Stimulated activated effector memory CD8-positive, alpha-beta T cell treated with anti-CD3 and anti-CD28 coated beads, Interleukin-12 subunit alpha, Interleukin-12 subunit beta, amount 100 ng/mL, for 72 hours (primary cell): ENCODE measurements at regions not wholly inside any gene's neighbourhood (a gene's known extent, or its start where the extent isn't known, plus 50 kb on each side); places are given as distances from the start of the nearest gene placed in this dataset.

Experiments
- ATAC-seq: fragments of 150-1000 bp; cut with Tn5 transposase; 2 replicates; pipeline ENCODE4 v1.10.0; 2021
- DNase-seq, 2 donors: peaks; one replicate each; pipeline ENCODE4 v3.0.0; 2021 to 2022; ENCODE audit warnings: low spot score in 2 of 2
- H3K27ac Mint-ChIP-seq: one replicate; pipeline ENCODE4 v1.8.0; 2022; ENCODE audit warnings: mild to moderate bottlenecking, mixed read lengths
- H3K36me3 Mint-ChIP-seq: one replicate; pipeline ENCODE4 v1.8.0; 2022; ENCODE audit warnings: mild to moderate bottlenecking, mixed read lengths
- H3K4me1 Mint-ChIP-seq: one replicate; pipeline ENCODE4 v1.8.0; 2022; ENCODE audit warnings: mixed read lengths
- H3K4me3 Mint-ChIP-seq: one replicate; pipeline ENCODE4 v1.8.0; 2022; ENCODE audit warnings: mild to moderate bottlenecking, mixed read lengths
- H3K9me3 Mint-ChIP-seq: one replicate; pipeline ENCODE4 v1.8.0; 2022; ENCODE audit warnings: mixed read lengths

DNA sequence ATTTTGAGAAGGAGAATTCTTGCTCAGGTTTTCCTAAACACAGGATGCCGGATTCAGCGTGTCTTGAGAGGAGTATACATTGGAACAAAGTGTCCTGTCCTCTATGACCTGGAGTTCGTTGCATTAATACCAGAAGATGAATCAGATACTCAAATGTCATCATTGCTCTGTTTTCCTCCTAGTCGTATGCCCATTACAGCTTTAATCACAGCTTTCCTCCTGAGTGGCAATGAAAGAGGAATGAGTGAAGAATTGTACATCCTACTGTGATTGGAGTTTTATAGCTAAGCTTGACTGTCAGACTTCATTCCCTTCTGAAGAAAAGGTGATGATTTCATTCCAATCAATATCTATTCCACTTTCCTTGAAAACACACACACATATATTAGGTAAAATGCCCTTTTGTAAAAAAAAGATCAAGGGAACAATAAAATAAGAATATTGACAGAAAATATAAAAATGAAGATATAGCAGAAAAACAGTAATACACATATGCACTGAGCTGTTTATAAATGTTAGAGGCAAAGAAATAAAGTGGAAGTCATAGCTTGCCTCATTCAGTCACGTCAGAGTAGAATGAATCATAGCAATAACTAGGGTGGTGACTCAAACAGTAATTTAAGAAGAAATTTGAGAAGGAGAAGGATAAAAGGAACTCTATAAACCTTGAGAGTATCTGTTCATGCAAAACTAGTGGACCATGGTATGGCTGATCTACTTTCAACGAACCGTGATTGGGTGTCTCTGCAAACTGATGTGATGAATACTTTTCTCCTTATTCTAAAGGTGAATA is 501.5 kb downstream of the SUCLA2 start:
- Mint-ChIP-seq H3K4me1 (no peaks in the 10 kb centered on the region), H3K9me3 (peaks cover 9% of the 10 kb centered on the region), H3K27ac (no peak overlapping the region), H3K4me3 (no peak overlapping the region), H3K36me3 (no peaks in the 10 kb centered on the region)
- ATAC-seq (no peak), DNase-seq (no peak)

DNA sequence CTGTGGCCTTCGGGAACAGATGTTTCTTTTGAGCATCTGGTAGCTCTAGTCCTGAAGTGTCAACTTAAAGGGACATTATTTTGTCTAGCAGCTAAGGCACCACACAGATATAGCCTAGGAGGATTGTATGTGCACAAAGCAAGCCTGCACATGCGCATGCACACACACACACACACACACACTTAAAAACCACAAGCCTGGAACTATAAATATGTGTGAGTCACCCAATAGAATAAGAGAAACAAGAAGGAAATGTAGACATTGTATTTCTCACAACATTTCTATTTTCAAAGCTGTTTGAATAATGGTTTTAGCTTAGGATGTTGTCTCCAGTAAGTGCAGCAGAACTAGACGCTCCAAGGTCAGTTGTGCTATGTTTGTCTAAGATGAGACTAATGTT is 516.5 kb downstream of the SUCLA2 start:
- H3K9me3 Mint-ChIP-seq, result peaks cover 5% of the 10 kb centered on the region
- no peak for ATAC-seq
- DNase-seq, result no peak
- no peaks in the 10 kb centered on the region for H3K36me3 Mint-ChIP-seq
- no peaks in the 10 kb centered on the region for H3K4me1 Mint-ChIP-seq
- no peak overlapping the region for H3K4me3 Mint-ChIP-seq
- H3K27ac Mint-ChIP-seq, result no peak overlapping the region

DNA sequence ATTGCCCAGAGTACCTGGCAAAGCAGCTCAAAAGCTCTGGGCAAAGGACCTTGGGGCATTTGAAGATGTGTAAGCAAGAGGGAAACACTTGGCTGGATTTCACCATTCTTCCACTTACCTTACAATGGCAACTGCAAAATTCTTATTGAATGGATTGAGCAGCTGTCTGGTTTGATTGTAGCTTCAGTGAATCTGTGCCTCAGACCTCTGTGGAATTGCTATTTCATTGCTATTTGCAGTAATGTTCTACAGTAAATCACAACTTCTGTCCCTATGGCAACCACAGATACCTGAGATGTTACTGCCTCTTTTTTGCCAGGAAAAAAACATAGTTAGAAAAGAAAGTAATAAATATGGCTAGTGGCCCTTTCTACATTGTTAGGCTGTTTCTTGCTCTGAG is 519.5 kb downstream of the SUCLA2 start:
- Mint-ChIP-seq H3K9me3 (peaks cover 8% of the 10 kb centered on the region), H3K36me3 (no peaks in the 10 kb centered on the region), H3K4me3 (no peak overlapping the region)

DNA sequence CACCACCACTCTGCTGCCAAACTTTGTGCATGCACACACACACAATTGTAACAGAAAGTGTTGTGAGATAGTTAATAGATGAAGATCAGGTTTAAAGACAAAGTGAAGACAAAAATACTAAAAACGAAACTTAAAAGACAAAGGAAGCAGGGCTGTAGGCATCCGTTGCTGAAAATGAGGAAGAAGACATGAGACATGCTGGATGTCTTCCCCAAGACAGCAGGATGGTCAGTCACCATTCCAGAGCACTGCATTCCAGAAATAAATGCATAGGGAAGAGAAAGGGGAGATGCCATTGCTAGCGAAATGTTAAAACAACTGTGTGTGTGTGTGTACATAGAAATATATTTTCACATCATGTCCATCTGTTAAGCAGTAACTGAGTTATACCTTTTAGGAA is 520.1 kb downstream of the SUCLA2 start:
- H3K9me3 Mint-ChIP-seq, result peaks cover 8% of the 10 kb centered on the region
- H3K27ac Mint-ChIP-seq, result no peak overlapping the region
- H3K4me3 Mint-ChIP-seq, result no peak overlapping the region
- no peaks in the 10 kb centered on the region for H3K4me1 Mint-ChIP-seq
- H3K36me3 Mint-ChIP-seq, result no peaks in the 10 kb centered on the region
- DNase-seq (no peak), ATAC-seq (no peak)

More for the DNA sequence above, 519.5 kb downstream of the SUCLA2 start:
- DNase-seq, result no peak
- no peak for ATAC-seq
- no peak overlapping the region for H3K27ac Mint-ChIP-seq
- no peaks in the 10 kb centered on the region for H3K4me1 Mint-ChIP-seq

DNA sequence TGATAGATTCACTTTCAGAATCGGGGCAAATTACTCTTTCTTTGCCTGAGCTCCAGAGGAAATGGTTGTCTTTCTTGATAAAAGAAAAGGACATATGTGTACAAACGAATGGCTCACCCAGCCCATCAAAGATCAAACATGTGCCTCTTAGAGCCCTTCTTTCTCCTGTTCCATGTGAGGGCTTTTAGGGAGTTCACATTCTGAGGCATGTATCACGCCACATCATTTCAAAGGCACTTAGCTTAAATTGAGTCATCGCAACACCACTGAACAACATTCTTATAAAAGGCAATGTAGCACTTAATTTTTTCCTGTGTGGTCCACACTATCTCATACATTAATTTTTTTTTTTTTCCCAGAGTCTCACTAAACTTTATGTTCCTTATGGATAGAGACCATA is 521.0 kb downstream of the SUCLA2 start:
- no peak for DNase-seq
- H3K4me3 Mint-ChIP-seq, result no peak overlapping the region
- H3K27ac Mint-ChIP-seq, result no peak overlapping the region
- no peak for ATAC-seq
- H3K36me3 Mint-ChIP-seq, result no peaks in the 10 kb centered on the region
- no peaks in the 10 kb centered on the region for H3K4me1 Mint-ChIP-seq
- H3K9me3 Mint-ChIP-seq, result peaks cover 10% of the 10 kb centered on the region

DNA sequence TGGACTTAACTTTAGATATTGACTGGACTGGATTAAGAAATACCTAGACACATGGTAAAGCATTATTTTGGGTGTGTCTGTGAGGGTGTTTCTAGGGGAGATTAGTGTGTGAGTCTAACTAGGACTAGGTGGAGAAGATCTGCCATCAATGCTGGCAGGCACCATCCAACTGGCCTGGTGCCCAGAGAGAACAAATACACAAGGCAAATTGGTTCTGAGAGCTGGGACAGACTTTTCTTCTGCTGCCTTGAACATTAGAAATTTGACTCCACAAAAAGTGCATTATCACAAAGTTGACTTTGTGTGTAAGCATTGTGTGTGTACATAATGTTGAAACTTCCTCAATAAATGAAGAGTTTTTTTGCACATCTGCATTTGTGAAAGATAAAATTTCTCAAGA is 522.1 kb downstream of the SUCLA2 start:
- no peak for DNase-seq

DNA sequence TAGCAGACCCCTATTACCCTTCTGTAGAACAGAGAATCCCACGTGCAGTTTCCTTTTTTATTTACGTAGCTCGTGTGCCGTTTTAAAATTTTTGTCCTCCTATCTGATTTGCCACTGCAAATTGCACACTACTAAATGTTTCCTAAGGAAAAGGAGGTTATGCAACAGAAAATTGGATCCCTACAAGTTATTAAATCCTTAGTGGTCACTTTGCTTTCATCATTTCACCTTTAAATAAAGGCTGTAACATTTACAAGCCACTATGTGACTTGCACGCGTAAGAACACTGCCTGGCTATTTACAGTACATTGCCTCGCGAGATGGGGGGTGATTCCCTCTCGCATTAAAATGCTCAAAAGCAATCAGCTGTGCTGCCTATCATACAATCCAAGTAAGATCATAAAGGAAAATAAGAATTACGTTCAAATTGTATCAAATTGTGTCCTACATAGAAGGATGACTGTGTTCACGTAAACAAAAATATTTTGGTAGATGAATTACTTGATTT is 525.6 kb downstream of the SUCLA2 start:
- H3K9me3 Mint-ChIP-seq, result peaks cover 5% of the 10 kb centered on the region
- ATAC-seq, result no peak
- DNase-seq, result no peak
- no peaks in the 10 kb centered on the region for H3K36me3 Mint-ChIP-seq
- H3K4me1 Mint-ChIP-seq, result no peaks in the 10 kb centered on the region
- no peak overlapping the region for H3K27ac Mint-ChIP-seq
- no peak overlapping the region for H3K4me3 Mint-ChIP-seq

More for the DNA sequence above, 522.1 kb downstream of the SUCLA2 start:
- Mint-ChIP-seq H3K27ac (no peak overlapping the region), H3K4me1 (no peaks in the 10 kb centered on the region), H3K9me3 (peaks cover 10% of the 10 kb centered on the region), H3K4me3 (no peak overlapping the region), H3K36me3 (no peaks in the 10 kb centered on the region)
- no peak for ATAC-seq

DNA sequence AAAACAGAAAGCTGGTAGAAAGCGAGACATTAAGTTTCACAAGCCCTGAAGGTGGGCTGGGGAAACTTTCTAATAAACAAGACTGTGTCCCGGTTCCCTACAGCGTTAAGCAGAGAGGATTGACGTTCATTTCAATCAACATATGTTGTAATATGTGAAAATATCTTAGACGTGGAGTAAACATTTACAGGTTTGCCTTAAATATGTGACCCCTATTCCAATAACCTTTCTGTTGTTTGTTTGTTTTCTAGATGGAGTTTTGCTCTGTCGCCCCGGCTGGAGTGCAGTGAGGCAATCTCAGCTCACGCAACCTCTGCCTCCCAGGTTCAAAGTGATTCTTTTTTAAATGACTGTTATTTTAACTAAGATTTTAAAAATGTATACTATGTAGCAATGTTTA is 526.2 kb downstream of the SUCLA2 start:
- DNase-seq, result no peak
- ATAC-seq, result no peak
- Mint-ChIP-seq H3K27ac (no peak overlapping the region), H3K4me1 (no peaks in the 10 kb centered on the region), H3K36me3 (no peaks in the 10 kb centered on the region), H3K4me3 (no peak overlapping the region), H3K9me3 (peaks cover 8% of the 10 kb centered on the region)

DNA sequence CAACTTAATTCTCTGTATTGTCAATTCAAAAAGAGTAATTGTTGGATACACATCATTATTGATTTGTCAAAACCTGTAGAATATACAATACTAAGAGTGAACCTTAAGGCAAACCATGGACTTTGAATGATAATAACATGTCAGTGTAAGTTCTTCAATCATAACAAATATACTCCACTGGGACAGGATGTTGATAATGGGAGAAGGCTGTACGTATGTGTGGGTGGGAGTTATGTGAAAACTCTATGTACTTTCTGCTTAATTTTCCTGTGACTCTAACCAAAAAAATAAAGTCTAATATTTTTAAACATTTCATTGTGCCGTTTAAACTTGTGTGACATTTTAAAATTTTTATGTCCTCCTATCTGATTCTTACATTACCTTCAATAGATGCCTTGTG is 526.7 kb downstream of the SUCLA2 start:
- H3K9me3 Mint-ChIP-seq, result peaks cover 11% of the 10 kb centered on the region
- no peak overlapping the region for H3K27ac Mint-ChIP-seq
- H3K36me3 Mint-ChIP-seq, result no peaks in the 10 kb centered on the region
- ATAC-seq (no peak), DNase-seq (no peak)
- no peaks in the 10 kb centered on the region for H3K4me1 Mint-ChIP-seq
- H3K4me3 Mint-ChIP-seq, result no peak overlapping the region

DNA sequence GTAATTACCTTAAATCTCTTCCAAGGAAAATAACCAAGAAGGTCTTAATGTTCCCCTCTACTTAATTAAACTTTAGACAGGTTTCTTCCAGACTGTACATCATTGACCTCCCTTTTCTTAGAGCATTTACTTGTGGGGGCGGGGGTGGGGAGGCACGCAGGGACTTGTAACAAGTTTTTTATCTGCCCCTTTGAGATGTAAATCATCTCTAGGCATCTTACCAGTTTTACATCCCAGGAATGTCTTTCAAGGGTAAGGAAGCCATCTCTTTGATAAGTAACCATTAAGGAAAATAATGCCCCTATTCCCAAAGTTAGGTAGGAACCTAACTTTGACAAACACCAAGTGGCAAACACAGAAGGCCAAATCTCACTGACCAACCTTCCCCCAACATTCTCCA is 528.6 kb downstream of the SUCLA2 start:
- ATAC-seq, result no peak
- no peaks in the 10 kb centered on the region for H3K4me1 Mint-ChIP-seq
- no peak for DNase-seq
- no peaks in the 10 kb centered on the region for H3K36me3 Mint-ChIP-seq
- H3K27ac Mint-ChIP-seq, result no peak overlapping the region
- H3K4me3 Mint-ChIP-seq, result no peak overlapping the region
- peaks cover 11% of the 10 kb centered on the region for H3K9me3 Mint-ChIP-seq

DNA sequence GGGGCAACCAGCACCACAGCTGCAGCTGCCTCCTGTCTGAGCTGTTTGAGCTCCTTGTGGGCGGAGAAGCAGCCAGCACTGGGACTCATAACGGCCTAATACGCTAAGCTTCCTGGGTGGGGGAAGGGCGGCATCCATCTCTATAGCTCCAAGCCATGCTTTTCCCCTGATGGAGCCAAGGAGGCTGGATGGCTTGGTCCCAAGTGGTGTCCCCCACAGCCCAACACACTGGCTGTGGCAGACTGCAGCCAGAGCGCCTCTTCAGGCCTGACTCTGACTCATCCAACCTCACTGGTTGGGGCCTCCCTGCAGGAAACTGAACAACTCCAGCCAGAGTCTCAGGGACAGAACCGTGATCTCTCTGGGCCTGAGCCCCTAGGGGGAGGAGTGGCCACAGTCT is 537.3 kb downstream of the SUCLA2 start:
- Mint-ChIP-seq H3K9me3 (peaks cover 8% of the 10 kb centered on the region), H3K4me3 (no peak overlapping the region), H3K36me3 (no peaks in the 10 kb centered on the region), H3K4me1 (no peaks in the 10 kb centered on the region), H3K27ac (no peak overlapping the region)
- no peak for DNase-seq
- no peak for ATAC-seq

DNA sequence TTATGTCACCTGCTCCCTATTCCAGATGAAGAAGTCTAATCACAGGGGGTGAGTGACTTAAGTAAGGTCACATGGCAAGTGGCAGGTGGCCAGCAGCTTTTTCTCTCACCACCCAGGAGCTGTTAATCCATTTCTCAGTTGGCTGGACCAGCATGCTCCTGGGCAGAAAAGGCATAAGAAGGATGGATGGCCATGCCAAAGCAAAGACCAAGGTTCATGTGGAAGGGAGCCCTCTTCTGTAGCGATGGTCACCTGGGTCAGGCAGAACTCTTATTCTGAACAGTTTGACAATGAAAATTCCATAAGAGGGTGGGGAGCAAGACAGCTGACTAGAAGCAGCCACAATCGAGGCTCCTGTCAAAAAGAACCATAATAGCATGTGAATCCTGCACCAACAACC is 538.1 kb downstream of the SUCLA2 start:
- DNase-seq (no peak), ATAC-seq (no peak)
- Mint-ChIP-seq H3K27ac (no peak overlapping the region), H3K36me3 (no peaks in the 10 kb centered on the region), H3K9me3 (peaks cover 8% of the 10 kb centered on the region), H3K4me1 (no peaks in the 10 kb centered on the region), H3K4me3 (no peak overlapping the region)

DNA sequence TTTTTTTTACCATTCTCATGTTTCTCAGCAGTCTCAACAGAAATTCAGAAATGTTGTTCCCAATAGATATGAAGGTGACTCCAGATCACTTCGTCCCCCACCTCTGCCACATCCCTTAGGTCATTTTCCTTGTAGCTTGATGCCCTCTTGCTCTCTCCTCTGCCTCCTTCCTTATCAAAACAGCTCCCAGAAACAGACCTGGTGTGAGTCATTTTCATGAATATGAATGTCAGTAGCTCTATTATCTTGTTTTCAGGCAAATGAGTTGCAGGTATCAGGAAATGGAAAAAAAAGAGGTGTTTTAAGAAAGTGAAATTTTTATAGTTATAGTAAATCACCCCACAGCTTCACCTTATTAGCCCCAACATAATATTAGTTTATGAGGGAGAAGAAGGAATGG is 539.3 kb downstream of the SUCLA2 start:
- Mint-ChIP-seq H3K27ac (no peak overlapping the region), H3K36me3 (no peaks in the 10 kb centered on the region), H3K4me1 (no peaks in the 10 kb centered on the region), H3K4me3 (no peak overlapping the region), H3K9me3 (peaks cover 8% of the 10 kb centered on the region)
- ATAC-seq, result no peak
- DNase-seq, result no peak

DNA sequence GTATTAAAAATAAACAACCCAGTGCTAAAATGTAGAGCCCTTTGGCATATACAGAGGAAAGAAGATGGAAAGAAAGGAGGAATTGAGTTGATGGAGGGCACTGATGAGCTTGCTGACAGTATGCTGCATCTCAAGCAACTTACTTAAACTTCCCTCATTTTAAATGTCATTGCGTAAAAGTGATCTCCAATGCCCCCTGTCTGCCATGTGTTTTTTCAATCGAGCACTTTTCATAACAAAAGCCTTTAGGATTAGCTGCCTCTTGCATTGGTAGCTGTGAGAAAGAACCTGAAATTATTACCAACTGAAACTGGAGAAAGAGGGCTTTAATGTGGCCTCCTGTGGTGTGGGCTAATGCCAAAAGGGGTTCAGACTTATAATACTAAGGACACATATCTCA is 541.6 kb downstream of the SUCLA2 start:
- ATAC-seq (no peak), DNase-seq (no peak)
- H3K27ac Mint-ChIP-seq, result no peak overlapping the region

DNA sequence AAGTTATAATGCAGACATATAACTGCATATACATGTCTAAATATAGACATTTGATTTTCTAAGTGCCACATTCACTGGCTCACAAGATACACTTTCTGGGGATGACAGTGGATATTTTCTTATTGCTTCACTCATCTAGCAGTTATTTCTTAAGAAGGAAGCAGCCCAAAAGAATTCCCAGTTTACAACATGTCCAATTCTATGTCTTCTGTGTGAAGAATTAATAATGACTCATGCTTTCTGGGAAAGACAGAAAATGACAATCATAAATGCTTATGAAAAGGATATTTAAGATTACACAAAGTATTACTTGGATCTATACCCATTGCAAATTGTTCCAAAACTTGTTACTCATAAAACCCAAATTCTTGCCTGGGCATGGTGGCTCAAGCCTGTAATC is 543.4 kb downstream of the SUCLA2 start:
- H3K36me3 Mint-ChIP-seq, result no peaks in the 10 kb centered on the region
- DNase-seq, result no peak
- no peak overlapping the region for H3K27ac Mint-ChIP-seq
- H3K4me1 Mint-ChIP-seq, result no peaks in the 10 kb centered on the region
- no peaks in the 10 kb centered on the region for H3K9me3 Mint-ChIP-seq
- no peak overlapping the region for H3K4me3 Mint-ChIP-seq
- no peak for ATAC-seq

More for the DNA sequence above, 541.6 kb downstream of the SUCLA2 start:
- H3K9me3 Mint-ChIP-seq, result peaks cover 3% of the 10 kb centered on the region
- no peaks in the 10 kb centered on the region for H3K4me1 Mint-ChIP-seq
- no peak overlapping the region for H3K4me3 Mint-ChIP-seq
- no peaks in the 10 kb centered on the region for H3K36me3 Mint-ChIP-seq

DNA sequence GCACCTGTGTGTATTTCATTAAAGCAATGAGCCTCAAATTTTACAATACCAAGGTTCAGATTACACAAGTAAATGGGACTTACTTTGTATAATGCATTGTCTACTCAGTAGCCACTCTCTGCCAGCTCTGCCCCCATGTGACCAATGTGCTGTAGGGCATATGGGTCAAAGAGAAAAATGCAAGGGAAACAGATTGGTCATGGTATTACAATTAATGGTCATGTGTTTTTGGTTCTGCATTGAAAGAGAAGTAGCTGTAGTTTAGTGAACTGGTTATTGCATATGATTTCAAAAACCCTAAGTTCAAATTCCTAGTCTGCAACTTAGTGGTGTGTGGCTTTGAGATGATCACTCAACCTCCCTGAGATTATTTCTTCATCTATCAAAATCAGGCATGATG is 545.4 kb downstream of the SUCLA2 start:
- no peak overlapping the region for H3K27ac Mint-ChIP-seq
- no peak overlapping the region for H3K4me3 Mint-ChIP-seq
- no peaks in the 10 kb centered on the region for H3K36me3 Mint-ChIP-seq
- H3K9me3 Mint-ChIP-seq, result no peaks in the 10 kb centered on the region
- ATAC-seq (no peak), DNase-seq (no peak)
- H3K4me1 Mint-ChIP-seq, result no peaks in the 10 kb centered on the region
